Endothelial cell of umbilical vein (primary cell): ENCODE measurements at regions not wholly inside any gene's neighbourhood (a gene's known extent, or its start where the extent isn't known, plus 50 kb on each side); places are given as distances from the start of the nearest gene placed in this dataset.

Experiments used
- EZH2 ChIP-seq: IDR thresholded peaks from 2 replicates; pipeline ENCODE4 v1.6.1; 2012; ENCODE audit warnings: borderline replicate concordance, low read depth, mild to moderate bottlenecking, moderate library complexity, low read length, inconsistent platforms; ENCODE audit not compliant: severe bottlenecking
- GATA2 ChIP-seq: IDR thresholded peaks from 2 replicates; pipeline ENCODE4 v1.7.0; 2011; ENCODE audit warnings: low read depth, mild to moderate bottlenecking, moderate library complexity, mixed read lengths, low read length; ENCODE audit not compliant: insufficient read length, insufficient read depth
- JUN ChIP-seq: IDR thresholded peaks from 2 replicates; pipeline ENCODE4 v1.6.1; 2011; ENCODE audit warnings: borderline replicate concordance, low read depth; ENCODE audit not compliant: insufficient read length, insufficient read depth
- TF ChIP-seq, protein P1 (sequence below), 2 donors: IDR thresholded peaks; 1 replicate in 1 of 2; 2 replicates in 1 of 2; pipeline ENCODE4 v1.5.1; 2011; ENCODE audit warnings: low read length in 2 of 2, mild to moderate bottlenecking in 2 of 2, moderate library complexity in 2 of 2, control low read depth in 1 of 2, inconsistent platforms in 1 of 2, low read depth in 1 of 2; ENCODE audit not compliant: insufficient read depth in 1 of 2; ENCODE audit errors: extremely low read depth in 1 of 2

DNA sequence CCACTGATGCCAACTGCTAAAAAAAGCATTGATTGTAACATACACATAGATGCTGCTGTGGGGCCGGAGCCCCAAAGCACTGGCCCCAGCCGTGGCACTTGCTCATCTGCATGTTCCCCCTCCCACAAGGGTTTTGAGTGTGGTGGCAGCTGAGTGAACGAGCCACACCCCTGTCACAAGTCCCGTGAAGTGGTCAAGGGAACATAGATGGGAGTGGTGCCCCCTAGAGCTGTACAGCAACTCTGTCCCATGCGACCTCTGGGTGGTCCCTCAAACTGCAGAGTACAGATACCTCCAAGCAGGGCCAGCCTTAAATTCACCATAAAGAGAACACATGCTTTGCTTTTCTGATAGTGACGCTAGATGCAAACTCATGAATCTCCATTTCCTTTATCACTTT is 503.3 kb upstream of the NRP1 start:
- TF ChIP-seq EZH2 (no peak), JUN (no peak), GATA2 (no peak)
- TF ChIP-seq, protein P1, sequence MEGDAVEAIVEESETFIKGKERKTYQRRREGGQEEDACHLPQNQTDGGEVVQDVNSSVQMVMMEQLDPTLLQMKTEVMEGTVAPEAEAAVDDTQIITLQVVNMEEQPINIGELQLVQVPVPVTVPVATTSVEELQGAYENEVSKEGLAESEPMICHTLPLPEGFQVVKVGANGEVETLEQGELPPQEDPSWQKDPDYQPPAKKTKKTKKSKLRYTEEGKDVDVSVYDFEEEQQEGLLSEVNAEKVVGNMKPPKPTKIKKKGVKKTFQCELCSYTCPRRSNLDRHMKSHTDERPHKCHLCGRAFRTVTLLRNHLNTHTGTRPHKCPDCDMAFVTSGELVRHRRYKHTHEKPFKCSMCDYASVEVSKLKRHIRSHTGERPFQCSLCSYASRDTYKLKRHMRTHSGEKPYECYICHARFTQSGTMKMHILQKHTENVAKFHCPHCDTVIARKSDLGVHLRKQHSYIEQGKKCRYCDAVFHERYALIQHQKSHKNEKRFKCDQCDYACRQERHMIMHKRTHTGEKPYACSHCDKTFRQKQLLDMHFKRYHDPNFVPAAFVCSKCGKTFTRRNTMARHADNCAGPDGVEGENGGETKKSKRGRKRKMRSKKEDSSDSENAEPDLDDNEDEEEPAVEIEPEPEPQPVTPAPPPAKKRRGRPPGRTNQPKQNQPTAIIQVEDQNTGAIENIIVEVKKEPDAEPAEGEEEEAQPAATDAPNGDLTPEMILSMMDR (IDR thresholded peaks at IDR 0.05; ENCODE audit: extremely low read depth in 1 of 2, insufficient read depth in 1 of 2, low read depth in 1 of 2, low read length in 2 of 2), result no peak
